TTC549 (cell line): ENCODE measurements at regions not wholly inside any gene's neighbourhood (a gene's known extent, or its start where the extent isn't known, plus 50 kb on each side); places are given as distances from the start of the nearest gene placed in this dataset.

Source experiments
- FAIRE-seq: peaks from 2 replicates; lab custom pipeline; 2012; peaks lifted over from hg19 to GRCh38; lab: Jason Lieb, UNC

GRCh38 chr15:93231994-93232393 is 143.0 kb upstream of the RGMA start:
- no peak for FAIRE-seq

DNA sequence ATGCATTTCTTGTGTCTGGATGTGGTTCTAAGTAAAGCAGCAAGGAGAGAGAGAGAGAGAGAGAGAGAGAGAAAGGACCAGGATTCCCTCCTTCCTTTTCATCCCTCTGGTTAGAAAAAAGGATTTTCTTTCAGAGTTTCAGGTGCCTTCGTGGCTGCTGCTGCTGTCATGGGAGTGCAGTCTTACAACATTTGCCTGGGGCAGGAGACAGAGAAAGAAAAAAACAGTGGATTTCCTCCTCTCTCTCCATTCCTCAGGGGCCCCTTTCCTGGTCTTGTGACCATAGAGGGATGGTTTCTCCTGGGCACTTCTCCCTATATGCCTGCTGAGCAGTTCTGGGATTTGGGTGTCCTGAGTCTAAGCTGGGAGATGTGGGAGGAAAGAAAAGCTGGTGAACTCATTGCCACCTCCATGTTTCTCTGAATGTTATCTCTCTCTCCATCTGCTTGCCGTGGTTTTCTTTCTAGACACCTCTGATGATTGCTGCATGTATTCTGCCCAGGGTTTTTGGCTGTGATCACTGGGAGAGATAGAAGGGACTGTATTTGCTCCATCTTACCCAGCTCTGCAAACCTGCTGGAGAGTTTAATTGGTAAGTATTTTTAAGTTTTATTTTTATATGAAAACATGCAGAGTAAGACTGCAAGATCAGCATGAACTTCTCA is 142.4 kb upstream of the RGMA start:
- no peak for FAIRE-seq

DNA sequence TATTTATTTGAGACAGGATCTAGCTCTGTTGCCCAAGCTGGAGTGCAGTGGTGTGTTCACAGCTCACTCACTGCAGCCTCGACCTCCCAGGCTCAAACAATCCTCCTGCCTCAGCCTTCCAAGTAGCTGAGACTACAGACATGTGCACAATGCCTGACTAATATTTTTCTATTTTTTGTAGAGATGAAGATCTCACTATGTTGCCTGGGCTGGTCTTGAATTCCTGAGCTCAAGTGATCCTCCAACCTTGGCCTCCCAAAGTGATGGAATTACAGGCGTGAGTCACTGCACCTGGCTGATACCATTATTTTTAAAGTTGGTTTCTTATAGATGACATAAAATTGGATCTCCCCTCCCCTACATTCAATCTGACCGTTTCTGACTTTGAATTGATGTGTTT is 139.5 kb upstream of the RGMA start:
- no peak for FAIRE-seq

- FAIRE-seq: no peak
Measured at GRCh38 chr15:93223803-93224202, 134.8 kb upstream of the RGMA start.

DNA sequence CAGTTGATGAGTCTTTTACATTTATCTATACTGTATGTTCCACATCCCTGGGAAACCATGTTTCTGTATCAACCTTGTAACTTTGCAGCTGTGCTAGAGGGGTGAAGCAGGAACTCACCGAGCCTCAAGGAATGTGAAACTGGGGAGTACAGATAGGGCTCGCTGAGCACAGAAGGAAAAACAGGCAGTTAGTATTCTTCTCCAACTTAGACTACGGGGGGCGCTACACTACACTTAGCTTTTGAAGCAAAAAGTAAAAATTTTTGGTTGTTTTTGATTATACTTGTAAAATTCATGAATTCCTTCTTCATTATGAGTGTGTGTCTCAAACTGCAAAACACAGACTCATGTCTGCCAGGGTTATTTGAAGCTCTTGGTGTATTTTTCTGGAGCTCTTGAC is 132.7 kb upstream of the RGMA start:
- FAIRE-seq: no peak

DNA sequence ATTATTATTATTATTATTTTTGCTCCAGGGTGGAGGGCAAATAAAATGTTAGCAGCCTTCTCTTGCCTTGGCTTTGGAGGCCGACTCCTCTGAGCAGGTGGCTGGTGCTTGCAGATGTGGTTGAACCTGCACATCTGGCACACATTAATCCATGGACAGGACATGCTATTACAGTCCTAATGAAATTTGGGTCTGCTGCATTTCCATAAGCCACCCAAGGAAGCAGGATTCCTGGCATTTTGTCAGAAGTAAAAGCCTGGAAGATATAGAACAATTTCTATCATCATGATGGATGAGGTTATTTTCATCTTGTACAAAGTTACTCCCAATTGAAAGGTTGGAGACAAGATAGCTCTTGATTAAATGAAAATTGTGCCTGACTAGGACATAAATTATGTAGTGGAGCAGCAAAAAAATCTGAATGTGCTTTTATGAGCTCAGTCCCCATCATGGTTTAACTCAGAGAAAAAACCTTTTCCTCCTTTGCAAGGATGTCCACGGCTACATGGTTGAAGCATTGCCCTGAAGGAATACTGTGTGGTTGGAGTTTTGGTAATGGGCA is 130.9 kb upstream of the RGMA start:
- FAIRE-seq: no peak

- FAIRE-seq: no peak
Measured at GRCh38 chr15:93217343-93217742, 128.3 kb upstream of the RGMA start.

DNA sequence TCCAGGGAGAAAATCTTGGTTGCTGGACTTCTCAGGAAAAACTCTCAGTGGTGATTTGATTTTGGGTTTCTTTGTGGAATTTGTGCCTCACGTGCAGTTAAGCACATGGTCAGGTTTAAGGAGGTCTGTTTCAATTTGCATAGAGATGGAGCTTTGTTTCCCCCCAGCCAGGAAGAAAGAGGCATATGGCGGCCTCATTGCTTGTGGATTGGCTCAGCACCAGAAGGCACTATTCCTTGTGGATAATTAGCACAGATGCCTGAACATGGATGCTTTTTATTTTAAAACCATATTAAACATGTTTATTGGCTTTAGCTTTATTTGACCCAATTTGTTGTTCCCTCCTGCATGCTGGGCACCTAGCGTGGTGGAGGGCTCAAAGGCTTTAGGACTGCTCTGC is 125.1 kb upstream of the RGMA start:
- no peak for FAIRE-seq

GRCh38 chr15:93213281-93213680 is 124.3 kb upstream of the RGMA start:
- no peak for FAIRE-seq

DNA sequence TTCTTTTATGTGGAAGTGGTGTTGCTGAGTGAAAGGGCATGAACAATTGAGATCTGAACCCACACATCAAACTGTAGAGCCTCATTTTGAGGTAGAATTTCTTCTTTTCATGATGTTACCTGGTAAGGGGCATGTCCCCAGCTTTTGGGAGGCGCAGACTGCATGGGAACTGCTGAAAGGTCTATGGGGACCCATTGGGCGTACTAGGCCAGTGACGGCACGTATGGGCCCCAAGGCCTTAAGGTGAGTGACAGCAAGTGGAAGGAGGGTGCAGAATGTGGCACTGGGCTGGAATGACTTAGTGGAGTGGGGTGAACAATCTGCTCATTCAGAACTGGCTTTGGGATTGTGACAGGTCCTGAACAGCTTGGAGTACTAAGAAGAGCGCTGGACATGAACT is 123.6 kb upstream of the RGMA start:
- FAIRE-seq: no peak

GRCh38 chr15:93210995-93211394 is 122.0 kb upstream of the RGMA start:
- FAIRE-seq: no peak

- no peak for FAIRE-seq
Measured at GRCh38 chr15:93209690-93210445, 120.9 kb upstream of the RGMA start.

- no peak for FAIRE-seq
Measured at GRCh38 chr15:93206893-93207292, 117.9 kb upstream of the RGMA start.

- no peak for FAIRE-seq
Measured at GRCh38 chr15:93205413-93205812, 116.4 kb upstream of the RGMA start.

GRCh38 chr15:93203036-93203435 is 114.0 kb upstream of the RGMA start:
- FAIRE-seq: no peak

DNA sequence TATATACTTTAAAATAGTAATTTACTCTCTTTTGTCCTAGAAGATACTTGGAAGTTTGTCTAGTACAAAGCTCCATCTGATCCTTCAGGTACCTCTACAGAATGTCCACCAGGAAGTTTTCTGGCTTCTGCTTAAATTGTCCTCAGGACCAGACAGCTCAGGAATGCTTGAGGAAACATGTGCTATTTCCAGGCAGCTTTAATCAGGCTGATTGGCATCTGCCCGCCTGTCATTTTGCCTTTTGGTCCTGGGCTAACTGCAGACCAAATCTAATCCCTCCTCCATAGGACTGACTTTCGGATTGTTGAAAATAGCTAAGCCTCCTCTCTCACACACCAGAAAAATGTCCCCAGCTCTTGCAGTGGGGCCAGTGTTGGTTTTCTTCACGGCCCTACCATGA is 113.4 kb upstream of the RGMA start:
- no peak for FAIRE-seq

GRCh38 chr15:93201940-93202339 is 112.9 kb upstream of the RGMA start:
- no peak for FAIRE-seq

DNA sequence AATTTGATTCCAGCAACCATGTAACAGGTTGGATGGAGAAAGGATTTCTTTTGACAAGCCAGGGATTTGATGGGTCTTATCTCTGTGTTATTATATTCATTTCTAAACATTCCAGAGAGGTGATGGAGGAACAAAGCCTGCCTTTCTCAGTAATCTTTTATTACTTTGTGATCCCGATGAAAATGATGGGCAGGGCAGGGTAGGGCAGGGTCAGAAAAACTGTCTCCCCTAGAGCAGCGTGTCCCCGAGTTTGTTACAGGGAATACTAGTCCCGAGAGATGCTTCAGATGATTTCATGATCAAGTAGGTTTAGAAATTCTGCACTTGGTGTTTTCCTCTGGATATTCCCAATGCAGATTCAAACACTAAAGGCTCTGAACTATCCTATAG is 111.8 kb upstream of the RGMA start:
- no peak for FAIRE-seq

DNA sequence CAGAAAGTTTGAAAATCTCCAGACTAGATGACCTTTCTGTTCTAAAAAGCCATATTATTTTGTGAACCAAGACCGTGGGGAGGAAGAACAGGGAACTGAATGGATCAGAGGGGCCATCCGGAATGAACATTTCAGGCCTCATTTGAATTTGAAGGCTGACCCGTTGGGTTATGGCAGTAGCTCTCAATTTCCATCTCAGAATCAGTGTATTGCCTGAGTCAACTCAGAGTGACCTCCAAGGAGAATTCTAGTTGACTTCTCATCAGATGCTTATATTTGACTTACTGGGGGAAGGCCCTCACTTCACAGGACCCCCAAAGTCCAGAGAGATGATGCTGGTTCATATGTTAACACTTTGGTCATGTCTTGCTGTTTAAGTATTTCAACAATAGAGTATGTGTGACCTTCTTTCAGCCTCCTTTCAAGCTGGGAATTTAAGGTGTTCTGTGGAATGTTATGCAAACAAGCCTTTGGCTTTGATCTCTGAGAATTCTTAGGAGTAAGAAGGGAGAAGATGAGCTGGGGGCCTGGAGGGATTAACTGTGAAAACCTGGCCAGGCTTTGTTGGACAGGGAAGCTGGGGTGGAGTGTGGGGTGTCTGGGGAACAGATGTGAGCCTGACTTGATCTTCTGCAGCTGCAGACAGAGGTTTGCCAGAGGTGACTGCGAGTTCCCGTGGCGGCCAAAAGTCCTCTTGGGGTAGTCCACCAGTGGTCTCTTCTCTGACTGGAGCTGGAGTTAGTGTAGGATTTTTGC is 111.2 kb upstream of the RGMA start:
- FAIRE-seq: no peak

GRCh38 chr15:93196135-93196670 is 107.2 kb upstream of the RGMA start:
- FAIRE-seq: no peak

GRCh38 chr15:93195109-93195508 is 106.1 kb upstream of the RGMA start:
- FAIRE-seq: no peak

GRCh38 chr15:93190238-93190637 is 101.2 kb upstream of the RGMA start:
- FAIRE-seq: no peak

DNA sequence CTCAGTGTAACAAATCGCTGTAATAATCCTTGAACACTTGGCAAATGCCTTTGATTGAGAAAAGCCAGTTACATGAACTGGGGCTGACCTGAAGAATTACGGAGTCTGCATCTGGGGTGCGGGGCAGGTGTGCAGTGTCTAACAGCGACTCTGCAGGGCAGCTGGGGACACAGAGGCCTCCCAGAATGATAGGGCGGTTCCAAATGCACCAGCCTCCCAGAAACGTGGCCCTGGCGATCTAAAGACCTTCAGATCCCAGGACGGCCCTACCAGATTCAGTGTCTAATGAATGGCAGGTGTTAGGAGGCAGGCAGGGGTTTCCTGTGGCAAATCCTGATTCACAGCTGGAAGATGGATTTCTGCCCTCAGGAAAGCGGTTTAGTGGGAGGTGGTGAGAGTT is 100.5 kb upstream of the RGMA start:
- no peak for FAIRE-seq
